22Rv1 (cell line): ENCODE measurements at regions not wholly inside any gene's neighbourhood (a gene's known extent, or its start where the extent isn't known, plus 50 kb on each side); places are given as distances from the start of the nearest gene placed in this dataset.

Experiments
- CTCF ChIP-seq: fragments of 450-650 bp; IDR thresholded peaks from 2 replicates; pipeline ENCODE4 v1.5.1; 2017; ENCODE audit warnings: mild to moderate bottlenecking
- ZFX ChIP-seq: fragments of 450-650 bp; IDR thresholded peaks from 2 replicates; pipeline ENCODE4 v1.6.1; 2017; ENCODE audit warnings: antibody characterized with exemption, borderline replicate concordance

GRCh38 chr18:37853706-37854105, 288.1 kb upstream of the CELF4 start:
- TF ChIP-seq ZFX (no peak), CTCF (no peak)
